BE2C (cell line): ENCODE measurements at regions not wholly inside any gene's neighbourhood (a gene's known extent, or its start where the extent isn't known, plus 50 kb on each side); places are given as distances from the start of the nearest gene placed in this dataset.
"Not testable (repeated sequence)": the region's sequence is repeated elsewhere in the genome, so short reads cannot be mapped to it uniquely, and the experiment has no call there.

Experiments
- DNase-seq: peaks from one replicate; pipeline ENCODE4 v3.0.0-alpha.2; 2020
- H3K27me3 ChIP-seq: fragments of 250-450 bp; sonication (Bioruptor Pico); 2 replicates; pipeline ENCODE4 v1.5.1; 2020; ENCODE audit warnings: mild to moderate bottlenecking
- H3K36me3 ChIP-seq: fragments of 250-450 bp; sonication (Bioruptor Pico); 2 replicates; pipeline ENCODE4 v1.5.1; 2020; ENCODE audit warnings: mild to moderate bottlenecking
- H3K4me1 ChIP-seq: fragments of 250-450 bp; sonication (Bioruptor Pico); 2 replicates; pipeline ENCODE4 v1.5.1; 2020
- H3K4me3 ChIP-seq: 2 replicates; pipeline ENCODE4 v1.5.1; 2011; ENCODE audit warnings: low read depth, low read length
- H3K9me3 ChIP-seq: fragments of 250-450 bp; sonication (Bioruptor Pico); 2 replicates; pipeline ENCODE4 v1.5.1; 2020
- CTCF ChIP-seq: IDR thresholded peaks from 2 replicates; pipeline ENCODE4 v1.5.1; 2012; ENCODE audit warnings: mild to moderate bottlenecking, low read depth, low read length

DNA sequence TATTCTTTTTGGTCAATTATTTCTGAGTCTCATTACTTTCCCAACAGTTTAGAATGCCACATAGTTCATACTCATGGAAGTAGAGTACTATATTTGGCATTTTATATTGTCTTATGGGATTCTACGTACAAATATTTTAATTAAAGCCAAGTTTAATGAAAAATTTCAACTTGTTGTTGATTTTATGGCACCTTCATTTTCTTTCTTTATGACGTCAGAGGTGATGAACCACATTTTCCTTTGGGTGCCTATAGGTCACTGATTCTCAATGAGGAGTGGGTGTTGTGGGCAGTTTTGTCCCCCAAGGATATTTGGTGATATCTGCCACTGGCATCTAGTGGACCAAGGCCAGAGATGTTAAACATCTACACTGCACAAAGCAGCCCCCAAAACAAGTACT is 1071.3 kb downstream of the NXPH1 start:
- no peak for TF ChIP-seq CTCF
- DNase-seq, result no peak
- Histone ChIP-seq H3K27me3 (no peaks in the 10 kb centered on the region), H3K4me1 (peaks cover 37% of the 10 kb centered on the region), H3K9me3 (no peaks in the 10 kb centered on the region), H3K36me3 (no peaks in the 10 kb centered on the region), H3K4me3 (no peak overlapping the region)

- no peak for DNase-seq
- Histone ChIP-seq H3K9me3 (no peaks in the 10 kb centered on the region), H3K27me3 (no peaks in the 10 kb centered on the region), H3K4me3 (no peak overlapping the region), H3K4me1 (peaks cover 37% of the 10 kb centered on the region), H3K36me3 (no peaks in the 10 kb centered on the region)
- TF ChIP-seq CTCF, result no peak
These were observed 1072.1 kb downstream of the NXPH1 start for GRCh38 chr7:9505516-9505915.

DNA sequence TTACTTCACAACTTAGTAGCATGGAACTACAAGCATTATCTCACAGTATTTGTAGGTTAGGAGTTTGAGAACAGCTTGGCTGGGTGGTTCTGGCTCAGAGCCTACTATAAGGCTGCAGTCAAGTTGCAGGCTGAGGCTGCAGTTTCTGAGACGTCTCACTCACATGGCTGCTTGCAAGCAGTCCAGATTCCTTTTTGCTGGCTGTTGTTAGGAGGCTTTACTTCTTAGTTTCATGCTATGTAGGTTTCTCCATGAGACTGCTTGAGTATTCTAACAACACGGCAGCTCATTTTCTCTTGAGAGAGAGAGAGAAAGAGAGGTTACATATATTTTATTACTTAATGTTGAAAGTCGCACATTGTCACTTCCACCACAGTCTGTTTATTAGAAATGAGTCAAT is 1073.9 kb downstream of the NXPH1 start:
- peak; percentile 40 for DNase-seq
- Histone ChIP-seq H3K36me3 (no peaks in the 10 kb centered on the region), H3K4me3 (no peak overlapping the region; the same call in 1 of the 2 replicates), H3K27me3 (no peaks in the 10 kb centered on the region), H3K4me1 (peaks cover 28% of the 10 kb centered on the region), H3K9me3 (no peaks in the 10 kb centered on the region)
- no peak for TF ChIP-seq CTCF

DNA sequence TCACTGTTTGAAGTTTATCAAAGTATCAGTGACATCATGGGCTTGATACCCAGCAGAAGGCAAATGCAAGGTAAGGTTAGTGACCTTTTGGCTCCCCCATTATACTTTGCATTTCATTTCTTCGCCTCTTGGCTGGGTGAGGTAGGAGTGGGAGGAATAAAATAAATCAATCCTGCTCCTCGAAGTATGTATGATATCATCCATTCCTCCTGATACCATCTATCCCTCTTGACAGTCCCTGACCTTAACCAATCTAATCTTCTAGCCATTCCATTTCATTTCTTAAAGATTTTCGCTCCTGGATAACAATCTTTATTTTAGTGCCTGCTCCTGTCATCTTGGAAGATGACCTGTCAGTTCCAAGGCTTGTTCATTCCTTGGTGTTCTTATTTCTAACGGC is 1083.3 kb downstream of the NXPH1 start:
- no peak for DNase-seq
- Histone ChIP-seq H3K27me3 (no peaks in the 10 kb centered on the region), H3K9me3 (no peaks in the 10 kb centered on the region), H3K36me3 (no peaks in the 10 kb centered on the region), H3K4me3 (no peak overlapping the region), H3K4me1 (no peaks in the 10 kb centered on the region)
- TF ChIP-seq CTCF, result no peak

DNA sequence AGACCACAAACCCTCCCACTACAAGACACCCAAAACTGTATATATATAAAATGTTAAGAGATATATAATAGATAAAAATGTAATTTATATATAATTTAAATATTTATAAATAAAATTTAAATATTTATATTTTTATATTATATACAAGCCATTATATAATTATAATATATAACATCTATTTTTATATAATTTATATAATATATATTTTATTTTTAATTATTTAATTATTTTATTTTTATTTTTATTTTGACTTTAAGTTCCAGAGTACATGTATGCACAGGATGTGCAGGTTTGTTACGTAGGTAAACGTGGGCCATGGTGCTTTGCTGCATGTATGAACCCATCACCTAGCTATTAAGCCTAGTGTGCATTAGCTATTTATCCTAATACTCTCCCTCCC is 1090.2 kb downstream of the NXPH1 start:
- Histone ChIP-seq H3K4me1 (no peaks in the 10 kb centered on the region), H3K27me3 (no peaks in the 10 kb centered on the region), H3K4me3 (no peak overlapping the region), H3K36me3 (no peaks in the 10 kb centered on the region), H3K9me3 (no peaks in the 10 kb centered on the region)
- no peak for TF ChIP-seq CTCF
- DNase-seq, result no peak

DNA sequence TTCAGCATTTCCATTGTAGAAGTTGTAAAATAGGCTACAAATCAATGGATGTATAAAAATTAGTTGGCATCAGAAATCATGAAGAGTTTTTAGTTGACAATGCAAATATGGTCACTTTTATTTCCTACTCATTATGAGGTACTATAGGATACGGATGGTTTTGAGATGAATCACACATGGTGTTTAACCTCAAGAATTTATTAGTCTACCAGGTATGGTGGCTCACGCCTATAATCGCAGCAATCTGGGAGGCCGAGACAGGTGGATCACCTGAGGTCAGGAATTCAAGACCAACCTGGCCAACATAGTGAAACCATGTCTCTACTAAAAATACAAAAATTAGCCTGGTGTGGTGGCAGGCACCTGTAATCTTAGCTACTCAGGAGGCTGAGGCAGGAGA is 1119.0 kb downstream of the NXPH1 start:
- DNase-seq, H3K9me3 ChIP-seq, H3K4me3 ChIP-seq, H3K4me1 ChIP-seq, H3K36me3 ChIP-seq, H3K27me3 ChIP-seq: not testable (repeated sequence)

DNA sequence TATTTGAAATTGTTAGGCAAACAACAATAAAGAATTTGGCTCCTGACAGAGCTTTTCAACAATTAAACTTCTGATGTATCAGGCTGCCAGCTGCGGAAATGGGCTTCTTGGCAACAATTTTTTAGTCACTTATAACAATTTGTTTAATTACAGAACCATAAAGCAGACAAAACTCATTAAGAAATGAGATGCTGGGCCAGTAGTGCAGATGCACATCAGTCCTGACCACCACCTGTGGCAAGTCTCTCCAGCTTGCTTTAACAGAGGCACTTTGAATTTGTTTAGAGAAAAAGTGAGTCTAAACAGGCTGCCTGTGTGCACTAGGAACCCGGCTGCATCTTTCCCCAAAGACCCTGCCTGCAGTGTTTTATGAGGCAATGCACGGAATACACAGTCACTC is 1124.4 kb downstream of the NXPH1 start:
- no peaks in the 10 kb centered on the region for H3K36me3 ChIP-seq
- H3K4me1 ChIP-seq, result no peaks in the 10 kb centered on the region
- no peaks in the 10 kb centered on the region for H3K27me3 ChIP-seq
- H3K9me3 ChIP-seq, result no peaks in the 10 kb centered on the region
- no peak for TF ChIP-seq CTCF
- DNase-seq, result peak; percentile 12
- no peak overlapping the region for H3K4me3 ChIP-seq
